HG02623 (cell line): ENCODE measurements at regions not wholly inside any gene's neighbourhood (a gene's known extent, or its start where the extent isn't known, plus 50 kb on each side); places are given as distances from the start of the nearest gene placed in this dataset.
A peak's percentile ranks its signal among the peaks of the same experiment; 100 is the strongest.
"Not testable (repeated sequence)": the region's sequence is repeated elsewhere in the genome, so short reads cannot be mapped to it uniquely, and the experiment has no call there.

Source experiments
- ATAC-seq: cut with Tn5 transposase; IDR thresholded peaks from one replicate; pipeline ENCODE4 v1.9.1; 2021; ENCODE audit warnings: moderate library complexity; ENCODE audit not compliant: unreplicated experiment

DNA sequence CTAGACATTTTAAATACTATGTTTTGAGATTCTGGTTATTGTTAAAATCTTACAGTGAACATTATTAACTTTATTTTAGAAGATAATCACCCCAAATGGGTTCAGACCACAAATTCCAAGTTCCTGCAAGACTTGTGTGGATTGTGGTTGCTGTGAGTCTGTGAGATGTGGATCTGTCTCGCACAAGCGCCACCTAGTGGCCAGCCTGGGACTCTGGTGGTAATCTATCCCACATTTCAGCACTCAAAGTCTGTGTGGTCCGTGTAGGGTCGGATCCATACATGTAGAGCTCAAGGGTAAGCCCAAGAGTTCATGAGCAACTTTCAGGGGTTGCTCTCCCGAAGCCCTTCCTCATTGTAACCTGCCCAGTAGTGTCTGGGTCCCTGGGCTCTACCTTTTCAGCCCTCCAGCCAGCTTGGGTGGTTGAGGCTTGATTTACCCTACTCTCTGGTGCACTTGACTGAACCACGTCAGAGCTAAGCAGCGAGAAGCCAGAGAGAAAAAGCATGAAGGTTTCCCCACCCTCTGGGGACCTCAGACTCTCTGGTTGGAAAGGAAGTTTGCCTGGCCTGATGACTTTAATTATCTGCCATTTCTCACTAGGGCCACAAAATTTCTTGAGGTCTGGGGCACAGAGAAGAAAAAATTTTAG is 129.2 kb downstream of the ARHGAP11B start:
- ATAC-seq, result peak; percentile 78

DNA sequence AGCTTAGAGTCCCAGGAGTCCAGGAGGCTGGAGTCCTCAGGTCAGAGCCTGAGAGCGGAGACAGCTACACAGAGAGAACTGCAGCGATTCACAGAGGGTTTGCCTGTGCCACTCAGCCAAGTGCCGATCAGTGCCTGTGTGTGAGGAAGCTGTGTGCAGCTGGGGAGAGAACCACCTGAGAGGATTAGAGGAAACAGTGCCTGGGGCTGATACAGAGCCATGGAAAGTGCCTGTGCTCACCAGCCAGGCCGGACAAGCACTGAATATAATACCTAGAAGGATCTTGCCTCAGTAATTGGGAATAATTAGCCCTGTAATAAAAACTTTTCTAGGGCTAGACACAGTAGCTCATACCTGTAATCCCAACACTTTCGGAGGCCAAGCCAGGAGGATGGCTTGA is 134.7 kb downstream of the ARHGAP11B start:
- not testable (repeated sequence) for ATAC-seq

DNA sequence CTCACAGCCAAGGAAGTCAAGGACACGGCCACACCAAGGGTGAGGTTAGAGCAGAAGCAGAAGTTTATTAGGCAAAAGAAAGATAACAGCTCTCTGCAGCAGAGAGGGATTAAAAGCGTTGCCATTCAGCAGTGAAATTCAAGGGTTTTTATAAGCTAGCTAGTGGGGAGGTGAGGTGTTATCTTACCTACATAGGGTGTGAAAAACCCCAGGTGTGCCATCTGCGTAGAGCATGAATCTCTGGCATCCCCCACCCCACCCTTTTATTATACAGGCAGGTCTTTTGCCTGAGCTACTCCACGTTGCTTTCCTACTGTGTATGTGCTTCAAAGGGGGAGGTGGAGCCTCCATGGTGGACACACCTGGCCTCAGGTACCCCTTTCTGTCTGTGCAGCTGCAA is 135.4 kb downstream of the ARHGAP11B start:
- not testable (repeated sequence) for ATAC-seq

DNA sequence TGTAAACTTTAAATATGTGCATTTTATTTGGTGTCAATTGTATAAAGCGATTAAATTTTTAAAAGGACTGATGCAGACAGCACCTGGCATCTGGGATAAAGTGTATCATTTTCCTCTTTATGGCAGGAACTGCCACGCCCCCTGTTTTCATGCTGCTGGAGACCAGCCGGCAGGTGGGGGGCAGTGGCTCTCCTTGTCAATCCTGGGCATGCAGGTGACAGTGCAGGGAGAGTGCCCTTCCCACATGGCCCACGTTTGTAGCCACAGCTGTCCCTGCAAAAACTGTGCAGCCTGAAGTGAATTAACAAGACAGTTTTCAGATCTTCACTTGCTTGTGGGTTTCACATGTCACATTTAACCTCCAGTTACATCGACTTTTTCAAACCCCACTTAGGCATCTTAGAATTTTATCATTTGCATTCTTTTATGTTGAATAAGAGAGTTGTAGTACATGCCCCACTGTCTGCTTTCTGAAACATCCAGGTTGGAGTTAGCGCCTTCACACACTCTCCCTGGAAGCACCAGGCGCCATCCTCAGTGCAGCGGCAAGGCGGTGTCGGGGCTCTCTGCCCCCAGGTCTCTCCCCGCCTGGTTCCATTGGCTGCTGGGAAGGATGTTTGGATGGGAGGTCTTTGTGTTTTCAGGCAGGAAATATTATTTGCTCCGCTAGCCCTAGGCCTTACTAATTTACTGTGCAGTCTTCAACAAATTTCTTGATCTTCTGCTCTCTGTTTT is 134.2 kb upstream of the FAN1 start:
- ATAC-seq, result not testable (repeated sequence)

DNA sequence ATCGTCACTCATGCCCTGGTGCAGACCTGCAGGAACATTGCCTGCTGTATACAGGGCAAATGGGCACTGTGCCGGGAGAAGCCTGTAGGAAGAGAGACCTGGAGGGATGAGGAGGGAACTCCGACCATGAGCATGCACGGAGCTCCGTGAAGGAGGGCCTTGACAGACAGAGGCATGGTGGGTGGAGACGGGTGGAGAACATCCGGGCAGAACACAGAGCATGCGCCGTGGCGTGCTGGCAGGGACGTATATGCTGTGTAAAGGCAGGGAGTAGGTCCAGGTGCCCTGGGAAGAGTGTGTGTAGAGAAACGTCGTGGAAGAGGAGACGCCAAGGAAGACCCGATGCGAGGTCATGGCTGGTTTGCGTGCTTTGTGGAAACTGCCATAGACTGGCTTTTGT is 133.0 kb upstream of the FAN1 start:
- no peak for ATAC-seq

DNA sequence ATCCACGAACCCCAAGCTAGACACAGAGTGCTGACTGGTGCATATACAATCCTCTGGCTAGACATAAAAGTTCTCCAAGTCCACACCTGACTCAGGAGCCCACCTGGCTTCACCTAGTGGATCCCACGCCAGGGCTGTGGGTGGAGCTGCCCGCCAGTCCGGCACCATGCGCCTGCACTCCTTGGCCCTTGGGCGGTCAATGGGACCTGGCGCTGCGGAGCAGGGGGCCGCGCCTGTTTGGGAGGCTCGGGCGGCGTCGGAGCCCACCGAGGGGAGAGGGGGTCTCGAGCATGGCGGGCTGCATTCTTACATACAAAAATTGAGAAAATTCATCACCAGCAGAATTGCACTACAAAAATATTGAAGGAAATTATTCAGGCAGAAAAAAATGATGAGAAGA is 120.7 kb upstream of the FAN1 start:
- no peak for ATAC-seq

DNA sequence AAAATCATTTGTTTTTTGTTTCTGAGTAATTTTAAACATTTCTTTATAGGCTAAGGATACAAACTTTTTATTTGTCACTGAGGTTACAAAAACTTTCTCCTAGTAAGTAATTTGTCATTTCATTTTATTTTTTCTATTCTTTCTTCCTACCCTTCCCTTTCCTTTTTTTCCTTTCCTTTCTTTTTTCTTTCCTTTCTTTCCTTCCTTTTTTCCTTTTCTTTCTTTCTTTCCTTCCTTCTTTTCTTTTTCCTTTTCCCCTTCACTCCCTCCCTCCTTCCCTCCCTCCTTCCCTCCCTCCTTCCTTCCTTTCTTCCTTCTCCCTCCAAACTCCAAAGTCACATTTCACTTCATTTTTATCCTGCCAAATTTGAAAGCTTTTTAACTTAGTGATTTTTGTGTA is 115.1 kb upstream of the FAN1 start:
- ATAC-seq, result no peak

DNA sequence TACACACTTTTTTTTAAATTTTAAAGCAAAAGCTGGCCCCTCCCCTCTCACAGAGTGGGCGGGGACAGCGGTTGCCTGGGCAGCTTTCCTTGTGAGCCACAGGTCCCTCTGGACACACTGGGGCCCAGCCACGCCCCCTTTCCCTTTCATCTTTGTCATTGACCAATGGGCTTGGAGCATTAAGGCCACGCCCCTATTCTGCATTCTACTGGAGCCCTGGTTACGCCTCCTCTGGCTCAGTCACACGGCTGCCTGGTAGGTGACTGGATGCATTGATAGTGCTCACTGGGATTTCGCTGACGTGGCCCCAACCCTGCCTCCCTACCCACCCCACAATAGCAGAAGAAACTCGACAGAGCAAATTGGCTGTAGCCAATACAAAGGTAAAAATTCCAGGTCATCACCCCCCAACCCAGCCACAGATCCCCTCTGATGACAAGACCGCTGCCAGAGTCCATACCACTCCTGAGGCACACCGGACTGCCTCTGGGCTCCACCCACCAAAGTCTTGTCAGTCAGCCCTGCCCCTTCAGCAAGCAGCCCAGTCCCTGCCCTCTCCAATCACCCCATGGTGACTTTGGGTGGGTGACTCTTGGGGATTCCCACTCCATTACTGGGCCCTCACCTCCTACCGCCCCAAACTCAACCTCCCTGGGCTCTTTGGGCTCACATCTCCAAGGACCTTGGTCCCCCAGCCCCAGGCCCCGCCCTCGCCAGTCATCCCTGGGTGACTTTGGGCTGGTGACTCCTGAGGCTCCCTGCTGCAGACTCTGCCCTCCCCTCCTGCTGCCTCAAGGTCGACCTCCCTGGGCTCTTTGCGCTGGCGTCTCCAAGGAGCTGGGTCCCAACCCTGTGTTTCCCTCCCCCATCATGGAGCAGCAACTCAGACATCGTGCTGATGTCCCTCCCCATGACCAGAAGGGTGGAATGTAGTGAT is 112.2 kb upstream of the FAN1 start:
- no peak for ATAC-seq

DNA sequence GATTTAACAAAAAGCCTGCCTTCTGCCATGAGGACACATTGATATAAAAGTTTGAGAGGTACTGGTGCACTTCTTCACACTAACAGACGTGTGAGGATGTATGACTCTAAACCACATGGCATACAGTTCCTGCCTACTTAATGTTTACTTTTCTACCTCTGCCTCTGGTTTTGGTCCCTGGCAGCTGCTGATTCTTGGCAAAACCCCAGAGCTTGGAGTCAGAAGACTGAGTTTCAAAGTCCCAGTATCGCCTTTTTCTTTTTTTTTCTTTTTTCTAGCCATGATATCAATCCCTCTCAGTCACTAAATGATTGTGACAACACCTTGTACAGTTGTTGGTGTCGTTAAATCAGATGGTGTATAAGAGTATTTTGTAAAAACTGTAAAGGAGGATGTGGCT is 110.9 kb upstream of the FAN1 start:
- ATAC-seq, result not testable (repeated sequence)

DNA sequence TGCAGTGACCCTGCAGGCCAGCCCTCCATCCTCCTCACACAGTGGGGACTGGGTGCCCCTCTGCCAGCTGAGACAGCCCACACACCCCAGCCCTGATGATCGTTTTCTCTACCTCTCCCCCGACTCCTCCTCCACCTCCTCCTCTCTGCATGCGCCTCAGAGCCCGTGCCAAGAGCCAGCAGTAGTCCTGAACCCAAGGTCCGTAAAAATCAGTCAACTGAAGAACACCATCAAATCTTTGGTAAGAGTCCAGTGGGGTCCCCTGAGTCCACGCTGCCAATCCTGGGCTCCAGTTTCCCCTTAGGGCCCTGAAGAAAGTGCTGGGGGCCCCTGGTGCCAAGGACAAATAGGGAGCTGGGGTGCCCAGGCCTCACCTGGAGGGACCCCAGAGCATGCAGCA is 109.3 kb upstream of the FAN1 start:
- no peak for ATAC-seq

DNA sequence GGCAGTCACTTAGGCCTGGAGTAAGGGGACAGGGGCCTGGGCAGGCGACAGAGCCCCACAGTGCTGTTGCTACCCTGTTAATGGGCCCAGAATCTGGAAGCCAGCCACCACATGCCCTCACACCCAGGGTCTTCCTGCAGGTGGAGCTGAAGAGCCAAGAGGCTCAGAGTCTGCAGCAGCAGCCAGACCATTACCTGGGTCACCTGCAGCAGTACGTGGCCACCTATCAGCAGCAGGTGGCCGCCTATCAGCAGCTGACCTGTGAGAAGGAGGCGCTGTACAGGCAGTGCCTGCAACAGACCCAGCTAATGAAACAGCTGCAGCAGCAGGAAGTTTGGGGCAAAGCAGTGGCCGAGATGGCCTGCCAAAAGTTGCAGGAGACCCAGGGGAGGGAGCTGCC is 104.2 kb upstream of the FAN1 start:
- not testable (repeated sequence) for ATAC-seq

DNA sequence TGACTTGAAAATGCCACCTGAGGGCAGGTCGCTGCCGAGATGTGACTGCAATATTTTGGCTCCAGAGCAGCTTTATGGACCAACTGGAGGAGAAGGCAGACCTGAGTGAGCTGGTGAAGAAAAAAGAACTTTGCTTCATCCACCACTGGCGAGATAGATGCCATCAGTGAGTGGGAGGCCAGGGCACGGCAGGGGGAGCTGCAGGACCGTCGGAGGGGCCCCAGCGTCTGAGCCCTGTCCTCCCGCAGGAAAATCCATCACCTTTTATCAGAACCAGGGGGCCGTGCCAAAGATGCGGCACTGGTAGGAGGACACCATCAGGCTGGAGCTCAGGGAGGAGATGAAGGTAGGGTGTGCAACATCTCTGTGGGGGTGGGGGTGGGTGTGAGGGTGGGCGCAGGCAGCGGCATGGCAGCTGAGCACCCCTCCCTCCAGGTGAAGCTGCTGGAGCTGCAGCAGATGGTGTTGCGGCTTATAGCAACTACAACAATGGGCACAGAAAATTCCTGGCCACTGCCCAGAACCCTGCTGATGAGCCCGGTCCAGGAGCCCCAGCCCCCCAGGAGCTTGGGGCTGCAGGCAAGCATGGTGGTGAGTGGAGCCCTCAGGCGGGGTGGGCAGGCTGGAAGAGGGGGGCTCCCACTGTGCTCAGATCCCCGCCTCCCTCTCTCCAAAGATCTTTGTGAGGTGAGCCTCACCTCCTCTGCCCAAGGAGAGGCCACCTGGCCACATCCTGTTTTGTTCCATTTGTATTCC is 102.4 kb upstream of the FAN1 start:
- ATAC-seq, result not testable (repeated sequence)

DNA sequence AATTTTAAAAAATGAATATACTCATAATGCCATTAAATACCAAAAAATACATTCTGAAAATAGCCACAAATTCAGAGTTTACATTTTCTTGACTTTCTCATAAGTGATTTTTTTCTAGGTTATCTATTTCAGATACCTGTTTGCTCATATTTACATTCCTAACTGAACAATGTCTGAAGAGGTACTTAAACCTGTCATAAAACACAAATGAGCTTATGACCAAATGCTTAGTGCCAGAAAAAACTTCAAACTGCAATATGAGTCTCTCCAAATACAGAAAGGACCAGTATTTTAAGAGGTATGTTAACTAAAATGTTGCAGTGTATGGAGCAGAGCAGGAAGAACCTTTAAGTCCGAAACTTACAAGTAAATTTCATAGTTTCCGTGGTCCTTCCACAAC is 101.7 kb upstream of the FAN1 start:
- not testable (repeated sequence) for ATAC-seq

DNA sequence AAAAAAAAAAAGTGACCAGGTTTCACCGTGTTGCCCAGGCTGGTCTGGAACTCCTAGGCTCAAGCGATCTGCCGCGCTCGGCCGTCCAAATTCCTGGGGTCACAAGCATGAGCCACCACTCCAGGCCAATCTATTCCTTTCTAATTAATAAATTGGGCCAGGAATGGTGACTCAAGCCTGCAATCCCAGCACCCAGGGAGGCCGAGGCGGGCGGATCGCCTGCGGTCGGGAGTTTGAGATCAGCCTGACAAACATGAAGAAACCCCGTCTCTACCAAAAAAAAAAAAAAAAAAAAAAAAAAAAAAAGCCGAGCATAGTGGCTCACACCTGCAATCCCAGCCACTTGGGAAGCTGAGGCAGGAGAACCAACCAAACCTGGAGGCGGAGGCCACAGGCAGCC is 100.0 kb upstream of the FAN1 start:
- not testable (repeated sequence) for ATAC-seq

DNA sequence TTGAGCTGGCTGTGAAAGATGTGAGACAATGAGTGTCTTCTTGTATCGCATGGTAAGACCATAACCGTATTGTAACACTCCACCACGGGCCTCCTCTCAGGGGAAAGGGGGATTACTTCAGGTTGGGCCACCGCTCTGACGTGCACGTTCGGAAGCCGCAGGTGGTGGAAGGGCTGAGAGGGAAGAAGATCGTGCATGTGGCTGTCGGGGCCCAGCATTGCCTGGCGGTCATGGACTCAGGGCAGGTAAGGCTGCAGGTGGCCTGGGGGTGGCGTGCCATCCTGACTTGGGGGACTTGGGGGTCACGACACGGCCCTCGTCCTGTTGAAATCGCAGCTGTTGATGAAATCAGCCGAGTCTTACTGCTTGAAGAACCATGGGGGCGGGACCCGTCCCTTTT is 87.3 kb upstream of the FAN1 start:
- no peak for ATAC-seq

DNA sequence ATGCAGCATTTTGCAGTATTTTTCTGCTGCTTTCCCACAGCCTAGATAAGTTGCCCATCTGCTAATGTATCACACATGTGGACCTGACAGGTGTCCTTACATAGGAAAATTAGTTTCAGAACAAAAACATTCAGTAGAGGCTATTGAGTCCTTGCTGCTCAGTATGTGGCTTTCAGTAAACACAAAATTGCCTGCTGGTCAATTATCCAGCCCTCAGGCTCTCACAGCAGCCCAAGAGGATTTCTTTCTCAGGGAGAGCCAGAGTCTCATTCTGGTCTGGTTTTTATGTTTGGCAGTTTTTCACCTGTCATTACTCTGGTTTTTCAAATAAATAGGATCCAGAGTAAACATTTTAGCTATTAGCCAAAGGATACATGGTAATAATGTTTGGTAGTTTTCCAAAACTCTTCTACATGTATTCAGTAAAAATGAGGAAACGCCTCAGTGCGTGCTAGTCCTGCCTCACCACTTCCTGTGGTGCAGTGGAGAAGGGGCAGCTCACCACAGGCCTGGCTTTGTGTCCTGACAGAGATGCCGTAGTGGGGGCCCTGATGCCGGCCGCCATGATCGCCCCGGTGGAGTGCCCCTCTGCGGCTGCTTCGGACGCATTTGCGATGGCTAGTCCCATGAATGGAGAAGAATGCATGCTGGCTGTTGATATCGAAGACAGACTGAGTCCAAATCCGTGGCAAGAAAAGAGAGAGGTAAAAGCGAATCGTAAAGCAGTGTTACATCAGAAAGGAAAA is 80.5 kb upstream of the FAN1 start:
- ATAC-seq, result peak; percentile 74

DNA sequence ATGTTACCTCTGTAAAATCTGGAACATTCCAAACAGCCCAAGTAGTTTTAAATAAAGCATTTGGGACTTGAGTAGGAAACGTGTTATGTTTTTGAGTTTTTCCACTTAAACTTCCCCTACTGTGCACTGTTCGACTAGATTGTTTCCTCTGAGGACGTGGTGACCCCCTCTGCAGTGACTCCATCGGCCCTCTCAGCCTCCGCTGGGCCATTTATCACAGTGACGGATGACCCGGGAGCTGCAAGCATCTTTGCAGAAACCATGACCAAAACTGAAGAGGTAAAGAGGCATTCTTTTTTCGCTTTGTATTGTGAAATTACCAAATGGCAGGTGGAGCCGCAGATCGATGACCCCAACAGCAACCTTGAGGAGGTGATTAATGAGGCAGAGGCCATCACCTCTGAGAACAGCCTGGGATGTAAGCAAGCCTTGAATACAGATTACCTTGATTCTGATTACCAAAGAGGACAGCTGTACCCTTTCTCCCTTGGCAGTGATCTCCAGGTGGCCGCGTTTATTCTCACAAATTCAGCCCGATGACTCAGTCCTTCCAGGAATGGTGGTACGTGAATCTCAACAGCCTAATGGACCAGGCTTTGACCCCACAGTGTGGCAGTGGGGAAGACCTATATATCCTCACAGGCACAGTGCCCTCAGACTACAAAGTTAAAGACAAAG is 79.1 kb upstream of the FAN1 start:
- ATAC-seq, result no peak

DNA sequence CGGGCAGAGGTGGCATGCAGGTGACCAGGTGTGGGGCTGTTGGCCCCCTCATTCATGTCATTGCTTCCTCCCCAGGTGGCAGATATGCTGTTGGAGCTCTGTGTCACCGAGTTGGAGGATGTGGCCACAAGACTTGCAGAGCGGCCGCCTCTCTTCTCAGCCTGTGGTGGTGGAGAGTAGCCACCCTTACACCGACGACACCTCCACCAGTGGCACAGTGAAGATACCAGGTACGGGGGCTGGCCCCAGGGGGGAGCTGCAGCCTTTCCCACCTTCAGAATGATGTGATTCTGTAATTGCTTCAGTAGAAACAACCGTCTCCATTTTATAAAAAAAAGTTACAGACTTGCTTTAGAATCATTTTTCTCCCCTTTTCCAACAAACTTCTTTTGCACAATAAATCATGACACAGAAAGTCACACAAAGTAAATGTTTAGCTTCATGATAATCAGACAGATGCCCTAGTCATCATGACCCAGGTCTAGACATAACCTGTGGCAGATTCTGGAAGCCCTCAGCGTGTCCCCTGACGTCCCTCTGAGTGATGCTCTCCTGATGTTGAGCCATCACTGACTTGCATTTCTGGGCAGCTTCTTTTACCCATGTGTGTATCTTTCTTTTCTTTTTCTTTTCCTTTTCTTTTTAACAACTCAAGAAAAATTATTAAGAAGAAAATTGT is 76.0 kb upstream of the FAN1 start:
- ATAC-seq, result no peak

DNA sequence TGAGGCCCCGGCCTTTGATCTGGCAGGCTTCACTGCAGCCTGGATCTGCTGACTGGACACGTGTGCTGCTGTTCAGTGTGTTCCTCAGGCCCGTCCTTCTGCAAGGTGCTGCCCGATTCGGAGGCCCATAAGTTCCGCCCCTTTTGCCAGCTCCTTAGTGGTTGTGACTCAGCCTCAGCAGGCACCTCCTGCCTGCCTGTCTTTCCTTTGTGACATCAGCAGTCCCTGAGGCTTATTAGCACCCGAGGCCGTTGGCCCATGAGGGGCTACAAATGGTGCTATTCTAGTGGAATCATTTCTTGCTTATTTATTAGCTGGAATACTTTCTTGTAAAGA is 75.4 kb upstream of the FAN1 start:
- not testable (repeated sequence) for ATAC-seq
